ENCODE measurements at regions not wholly inside any gene's neighbourhood (a gene's known extent, or its start where the extent isn't known, plus 50 kb on each side); places are given as distances from the start of the nearest gene placed in this dataset.

DNA sequence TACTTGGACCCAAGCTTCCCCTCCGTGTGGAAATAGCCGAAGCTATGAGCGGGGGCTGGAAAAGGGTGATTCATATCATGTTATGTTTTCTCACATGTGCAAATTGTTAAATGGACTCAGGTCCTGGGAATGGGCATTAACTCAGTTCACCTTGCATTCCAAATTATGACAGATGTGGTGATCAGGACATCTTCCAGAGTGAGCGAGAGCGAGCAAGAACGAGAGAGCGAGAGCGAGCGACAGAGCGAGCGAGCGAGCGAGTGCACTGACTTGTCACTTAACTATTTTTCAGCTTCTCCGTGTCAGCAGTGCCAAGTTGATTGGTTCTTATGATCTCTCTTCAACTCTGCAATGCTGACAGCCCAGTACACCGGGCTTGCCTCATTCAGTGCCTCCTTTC is 437.4 kb upstream of the NRSN1 start:
- TF ChIP-seq EZH2 (IDR thresholded peaks at IDR 0.05; ENCODE audit: borderline replicate concordance, low read depth, low read length, severe bottlenecking) (no peak), POLR2A (IDR thresholded peaks at IDR 0.05; ENCODE audit: low read depth, low read length) (no peak), JUN (IDR thresholded peaks at IDR 0.05; ENCODE audit: borderline replicate concordance, insufficient read depth, insufficient read length, low read depth) (no peak)
- TF ChIP-seq, protein P1, sequence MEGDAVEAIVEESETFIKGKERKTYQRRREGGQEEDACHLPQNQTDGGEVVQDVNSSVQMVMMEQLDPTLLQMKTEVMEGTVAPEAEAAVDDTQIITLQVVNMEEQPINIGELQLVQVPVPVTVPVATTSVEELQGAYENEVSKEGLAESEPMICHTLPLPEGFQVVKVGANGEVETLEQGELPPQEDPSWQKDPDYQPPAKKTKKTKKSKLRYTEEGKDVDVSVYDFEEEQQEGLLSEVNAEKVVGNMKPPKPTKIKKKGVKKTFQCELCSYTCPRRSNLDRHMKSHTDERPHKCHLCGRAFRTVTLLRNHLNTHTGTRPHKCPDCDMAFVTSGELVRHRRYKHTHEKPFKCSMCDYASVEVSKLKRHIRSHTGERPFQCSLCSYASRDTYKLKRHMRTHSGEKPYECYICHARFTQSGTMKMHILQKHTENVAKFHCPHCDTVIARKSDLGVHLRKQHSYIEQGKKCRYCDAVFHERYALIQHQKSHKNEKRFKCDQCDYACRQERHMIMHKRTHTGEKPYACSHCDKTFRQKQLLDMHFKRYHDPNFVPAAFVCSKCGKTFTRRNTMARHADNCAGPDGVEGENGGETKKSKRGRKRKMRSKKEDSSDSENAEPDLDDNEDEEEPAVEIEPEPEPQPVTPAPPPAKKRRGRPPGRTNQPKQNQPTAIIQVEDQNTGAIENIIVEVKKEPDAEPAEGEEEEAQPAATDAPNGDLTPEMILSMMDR (IDR thresholded peaks at IDR 0.05; ENCODE audit: extremely low read depth in 1 of 2, insufficient read depth in 1 of 2, low read depth in 1 of 2, low read length in 2 of 2) = no peak
